ENCODE measurements at regions not wholly inside any gene's neighbourhood (a gene's known extent, or its start where the extent isn't known, plus 50 kb on each side); places are given as distances from the start of the nearest gene placed in this dataset.

DNA sequence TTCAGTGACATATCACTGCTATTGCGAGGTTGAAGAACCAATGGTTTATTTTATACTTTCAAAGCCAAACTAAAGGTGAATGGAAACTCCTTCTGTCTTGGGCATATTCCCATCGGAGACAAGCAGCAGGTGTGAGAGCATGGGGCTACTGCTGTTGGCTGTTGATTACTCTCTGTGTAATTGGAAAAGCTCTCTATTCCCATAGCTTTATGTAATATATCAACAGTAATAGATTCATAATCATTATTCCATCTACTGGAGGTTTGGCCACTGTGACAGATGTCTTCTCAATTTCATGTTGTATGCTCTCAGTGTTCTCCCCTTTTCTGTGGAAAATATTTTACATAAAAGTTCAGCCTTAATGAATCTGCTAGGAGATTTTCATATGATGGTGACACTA is 352.0 kb downstream of the BTG1 start:
- H3K27me3 ChIP-seq, result no peaks in the 10 kb centered on the region
- H3K27ac ChIP-seq, result no peak overlapping the region
- H3K4me3 ChIP-seq, result no peak overlapping the region
- DNase-seq (ENCODE audit: extremely low spot score in 2 of 2), result no peak
- H3K36me3 ChIP-seq, result no peaks in the 10 kb centered on the region
- intact Hi-C loops (cut with DNase I), result no loop called here
- no peaks in the 10 kb centered on the region for H3K4me1 ChIP-seq
- H3K9me3 ChIP-seq, result no peaks in the 10 kb centered on the region
- TF ChIP-seq, protein P1, sequence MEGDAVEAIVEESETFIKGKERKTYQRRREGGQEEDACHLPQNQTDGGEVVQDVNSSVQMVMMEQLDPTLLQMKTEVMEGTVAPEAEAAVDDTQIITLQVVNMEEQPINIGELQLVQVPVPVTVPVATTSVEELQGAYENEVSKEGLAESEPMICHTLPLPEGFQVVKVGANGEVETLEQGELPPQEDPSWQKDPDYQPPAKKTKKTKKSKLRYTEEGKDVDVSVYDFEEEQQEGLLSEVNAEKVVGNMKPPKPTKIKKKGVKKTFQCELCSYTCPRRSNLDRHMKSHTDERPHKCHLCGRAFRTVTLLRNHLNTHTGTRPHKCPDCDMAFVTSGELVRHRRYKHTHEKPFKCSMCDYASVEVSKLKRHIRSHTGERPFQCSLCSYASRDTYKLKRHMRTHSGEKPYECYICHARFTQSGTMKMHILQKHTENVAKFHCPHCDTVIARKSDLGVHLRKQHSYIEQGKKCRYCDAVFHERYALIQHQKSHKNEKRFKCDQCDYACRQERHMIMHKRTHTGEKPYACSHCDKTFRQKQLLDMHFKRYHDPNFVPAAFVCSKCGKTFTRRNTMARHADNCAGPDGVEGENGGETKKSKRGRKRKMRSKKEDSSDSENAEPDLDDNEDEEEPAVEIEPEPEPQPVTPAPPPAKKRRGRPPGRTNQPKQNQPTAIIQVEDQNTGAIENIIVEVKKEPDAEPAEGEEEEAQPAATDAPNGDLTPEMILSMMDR (IDR thresholded peaks at IDR 0.05), result no peak
- TF ChIP-seq POLR2A (IDR thresholded peaks at IDR 0.05) (no peak), POLR2AphosphoS5 (IDR thresholded peaks at IDR 0.05; ENCODE audit: insufficient read depth in 1 of 2, low read depth in 1 of 2) (no peak)

DNA sequence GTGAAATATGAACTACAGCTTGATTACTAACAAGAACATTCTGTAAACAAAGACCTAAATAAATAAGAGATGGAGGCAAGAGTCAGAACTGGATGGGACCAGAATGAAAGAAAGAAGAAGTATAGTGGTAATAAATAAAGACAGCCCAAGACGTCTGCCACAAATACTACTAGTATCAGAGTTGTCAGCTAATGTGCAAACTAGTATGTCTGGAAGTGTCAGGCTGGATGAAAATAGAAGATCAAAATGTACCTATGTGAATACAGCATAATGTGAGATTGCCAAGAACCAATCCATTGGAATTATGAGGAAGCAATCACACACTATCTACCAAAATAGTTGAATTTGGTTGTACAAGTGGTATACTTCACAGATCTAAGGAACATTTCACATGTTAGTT is 353.0 kb downstream of the BTG1 start:
- H3K36me3 ChIP-seq, result no peaks in the 10 kb centered on the region
- H3K4me1 ChIP-seq, result no peaks in the 10 kb centered on the region
- H3K27ac ChIP-seq, result no peak overlapping the region
- intact Hi-C loops (cut with DNase I), result no loop called here
- no peak overlapping the region for H3K4me3 ChIP-seq
- no peaks in the 10 kb centered on the region for H3K9me3 ChIP-seq
- DNase-seq (ENCODE audit: extremely low spot score in 2 of 2), result no peak
- TF ChIP-seq, protein P1 (IDR thresholded peaks at IDR 0.05), result no peak
- H3K27me3 ChIP-seq, result no peaks in the 10 kb centered on the region

- Histone ChIP-seq H3K36me3 (no peaks in the 10 kb centered on the region), H3K4me3 (no peak overlapping the region), H3K27me3 (no peaks in the 10 kb centered on the region), H3K9me3 (no peaks in the 10 kb centered on the region), H3K4me1 (no peaks in the 10 kb centered on the region), H3K27ac (no peak overlapping the region)
- intact Hi-C loops (cut with DNase I), result no loop called here
- TF ChIP-seq, protein P1 (IDR thresholded peaks at IDR 0.05), result no peak
- TF ChIP-seq POLR2AphosphoS5 (IDR thresholded peaks at IDR 0.05; ENCODE audit: insufficient read depth in 1 of 2, low read depth in 1 of 2) (no peak), POLR2A (IDR thresholded peaks at IDR 0.05) (no peak)
- no peak for DNase-seq (ENCODE audit: extremely low spot score in 2 of 2)
These were observed 359.0 kb downstream of the BTG1 start for GRCh38 chr12:91786499-91787272.

- no peak for DNase-seq (ENCODE audit: extremely low spot score in 2 of 2)
- no peak for TF ChIP-seq POLR2AphosphoS5 (IDR thresholded peaks at IDR 0.05; ENCODE audit: insufficient read depth in 1 of 2, low read depth in 1 of 2)
- TF ChIP-seq, protein P1 (IDR thresholded peaks at IDR 0.05), result no peak
- no peak for TF ChIP-seq POLR2A (IDR thresholded peaks at IDR 0.05)
- no peaks in the 10 kb centered on the region for H3K27me3 ChIP-seq
- no peak overlapping the region for H3K4me3 ChIP-seq
- H3K36me3 ChIP-seq, result no peaks in the 10 kb centered on the region
- H3K9me3 ChIP-seq, result no peaks in the 10 kb centered on the region
- no peak overlapping the region for H3K27ac ChIP-seq
- intact Hi-C loops (cut with DNase I), result no loop called here
- H3K4me1 ChIP-seq, result no peaks in the 10 kb centered on the region
These were observed 359.8 kb downstream of the BTG1 start for GRCh38 chr12:91785655-91786498.

GRCh38 chr12:91781114-91781513 is 364.5 kb downstream of the BTG1 start:
- TF ChIP-seq POLR2A (IDR thresholded peaks at IDR 0.05), result no peak
- TF ChIP-seq, protein P1 (IDR thresholded peaks at IDR 0.05), result no peak
- TF ChIP-seq POLR2AphosphoS5 (IDR thresholded peaks at IDR 0.05; ENCODE audit: insufficient read depth in 1 of 2, low read depth in 1 of 2), result no peak
- no peak overlapping the region for H3K27ac ChIP-seq
- DNase-seq (ENCODE audit: extremely low spot score in 2 of 2), result no peak
- H3K4me3 ChIP-seq, result no peak overlapping the region
- peaks cover 18% of the 10 kb centered on the region for H3K4me1 ChIP-seq
- intact Hi-C loops (cut with DNase I), result no loop called here
- no peaks in the 10 kb centered on the region for H3K27me3 ChIP-seq
- H3K9me3 ChIP-seq, result no peaks in the 10 kb centered on the region
- no peaks in the 10 kb centered on the region for H3K36me3 ChIP-seq
